ENCODE measurements at regions not wholly inside any gene's neighbourhood (a gene's known extent, or its start where the extent isn't known, plus 50 kb on each side); places are given as distances from the start of the nearest gene placed in this dataset.

DNA sequence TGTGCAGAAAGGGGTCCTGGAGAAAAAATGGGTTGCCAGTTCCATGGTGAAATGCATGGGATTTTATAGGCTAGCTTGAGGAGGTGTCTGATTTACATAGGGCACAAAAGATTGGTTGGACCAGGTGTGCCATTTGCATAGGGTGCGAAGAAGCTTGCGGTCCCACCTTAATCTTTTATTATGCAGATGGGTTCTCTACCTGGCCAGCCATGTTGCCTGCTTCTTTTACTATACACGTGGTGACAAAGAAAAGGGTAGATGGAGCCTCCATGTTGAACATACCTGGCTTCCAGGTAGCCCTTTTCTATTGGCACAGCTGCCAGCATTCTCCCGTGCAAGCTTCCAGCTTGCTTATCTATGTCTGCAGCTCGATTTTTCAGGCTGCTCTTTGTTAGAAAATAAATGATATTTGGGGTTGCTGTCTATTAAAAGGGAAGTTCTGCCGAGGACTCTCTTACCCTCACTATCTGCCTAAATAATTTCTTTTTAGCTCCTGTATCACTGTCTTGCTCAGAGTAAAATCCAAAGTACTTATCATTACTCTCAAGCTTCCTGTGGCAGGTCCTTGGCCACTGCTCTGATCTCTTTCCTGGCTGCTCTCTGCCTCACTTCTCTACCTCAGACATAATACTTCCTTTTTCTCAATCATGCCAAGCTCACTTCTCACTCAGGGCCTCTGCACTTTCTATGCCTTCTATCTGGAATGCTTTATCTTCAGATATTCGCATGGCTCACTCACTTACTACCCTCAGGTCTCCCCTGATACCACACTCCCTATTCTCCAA is 216.0 kb upstream of the DAAM1 start:
- no peak overlapping the region for H3K9ac ChIP-seq (ENCODE audit: insufficient read depth, low read length, poor library complexity, severe bottlenecking)
- no peak overlapping the region for H2AFZ ChIP-seq (ENCODE audit: insufficient read depth, low read depth, low read length, poor library complexity, severe bottlenecking)
- no peak for DNase-seq
- H3K4me3 Mint-ChIP-seq: no peak overlapping the region
- no peaks in the 10 kb centered on the region for H4K20me1 ChIP-seq (ENCODE audit: insufficient read depth, low read length)
- H3K4me1 Mint-ChIP-seq: no peaks in the 10 kb centered on the region
- H3K27me3 Mint-ChIP-seq (ENCODE audit: low read depth in 3 of 3): peaks cover 0 to 1% (median 1%) of the 10 kb centered on the region in 3 donors
- H3K36me3 ChIP-seq (replicated peaks in 1 of 2; ENCODE audit: control insufficient read depth in 1 of 2, insufficient read depth in 2 of 2, low read length in 2 of 2): no peaks in the 10 kb centered on the region
- H3K9me3 ChIP-seq (replicated peaks in 1 of 2; ENCODE audit: control insufficient read depth in 1 of 2, insufficient read depth in 1 of 2, low read length in 2 of 2): no peaks in the 10 kb centered on the region
- no peaks in the 10 kb centered on the region for H3K27me3 ChIP-seq (ENCODE audit: control insufficient read depth in 2 of 2, insufficient read depth in 2 of 2, low read length in 2 of 2)
- H3K4me2 ChIP-seq (replicated peaks; ENCODE audit: extremely low read depth, low read length, poor library complexity, severe bottlenecking): no peak overlapping the region
- WGBS (ENCODE audit: insufficient coverage): 76% methylated on average over 3 of the region's 7 CpGs
- no peak overlapping the region for H3K4me3 ChIP-seq (replicated peaks in 1 of 3; ENCODE audit: low read depth in 2 of 3, low read length in 3 of 3)
- no peaks in the 10 kb centered on the region for H3K36me3 Mint-ChIP-seq
- H3K79me2 ChIP-seq (ENCODE audit: insufficient read depth, low read length): no peaks in the 10 kb centered on the region
- intact Hi-C loops (cut with micrococcal nuclease): no loop called here
- H3K27ac ChIP-seq (ENCODE audit: low read depth in 1 of 2, low read length in 2 of 2): no peak overlapping the region
- no peaks in the 10 kb centered on the region for H3K4me1 ChIP-seq (ENCODE audit: control insufficient read depth in 1 of 2, insufficient read depth in 2 of 2, low read length in 2 of 2)
- peaks cover 0 to 3% (median 0%) of the 10 kb centered on the region in 7 donors for H3K9me3 Mint-ChIP-seq
- H3K27ac Mint-ChIP-seq: no peak overlapping the region
- TF ChIP-seq, protein P1, sequence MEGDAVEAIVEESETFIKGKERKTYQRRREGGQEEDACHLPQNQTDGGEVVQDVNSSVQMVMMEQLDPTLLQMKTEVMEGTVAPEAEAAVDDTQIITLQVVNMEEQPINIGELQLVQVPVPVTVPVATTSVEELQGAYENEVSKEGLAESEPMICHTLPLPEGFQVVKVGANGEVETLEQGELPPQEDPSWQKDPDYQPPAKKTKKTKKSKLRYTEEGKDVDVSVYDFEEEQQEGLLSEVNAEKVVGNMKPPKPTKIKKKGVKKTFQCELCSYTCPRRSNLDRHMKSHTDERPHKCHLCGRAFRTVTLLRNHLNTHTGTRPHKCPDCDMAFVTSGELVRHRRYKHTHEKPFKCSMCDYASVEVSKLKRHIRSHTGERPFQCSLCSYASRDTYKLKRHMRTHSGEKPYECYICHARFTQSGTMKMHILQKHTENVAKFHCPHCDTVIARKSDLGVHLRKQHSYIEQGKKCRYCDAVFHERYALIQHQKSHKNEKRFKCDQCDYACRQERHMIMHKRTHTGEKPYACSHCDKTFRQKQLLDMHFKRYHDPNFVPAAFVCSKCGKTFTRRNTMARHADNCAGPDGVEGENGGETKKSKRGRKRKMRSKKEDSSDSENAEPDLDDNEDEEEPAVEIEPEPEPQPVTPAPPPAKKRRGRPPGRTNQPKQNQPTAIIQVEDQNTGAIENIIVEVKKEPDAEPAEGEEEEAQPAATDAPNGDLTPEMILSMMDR (IDR thresholded peaks at IDR 0.05): no peak

- no peak overlapping the region for H2AFZ ChIP-seq (ENCODE audit: insufficient read depth, low read depth, low read length, poor library complexity, severe bottlenecking)
- intact Hi-C loops (cut with micrococcal nuclease): no loop called here
- no peaks in the 10 kb centered on the region for H3K4me1 ChIP-seq (ENCODE audit: control insufficient read depth in 1 of 2, insufficient read depth in 2 of 2, low read length in 2 of 2)
- no peak for DNase-seq
- no peaks in the 10 kb centered on the region for H3K9me3 Mint-ChIP-seq
- no peak overlapping the region for H3K4me2 ChIP-seq (replicated peaks; ENCODE audit: extremely low read depth, low read length, poor library complexity, severe bottlenecking)
- no peaks in the 10 kb centered on the region for H3K36me3 Mint-ChIP-seq
- H3K27ac ChIP-seq (ENCODE audit: low read depth in 1 of 2, low read length in 2 of 2): no peak overlapping the region
- no peaks in the 10 kb centered on the region for H3K36me3 ChIP-seq (replicated peaks in 1 of 2; ENCODE audit: control insufficient read depth in 1 of 2, insufficient read depth in 2 of 2, low read length in 2 of 2)
- 72% methylated on average over 2 of the region's 2 CpGs for WGBS (ENCODE audit: insufficient coverage)
- H3K79me2 ChIP-seq (ENCODE audit: insufficient read depth, low read length): no peaks in the 10 kb centered on the region
- no peak overlapping the region for H3K27ac Mint-ChIP-seq
- peaks cover 0 to 2% (median 0%) of the 10 kb centered on the region in 3 donors for H3K27me3 Mint-ChIP-seq (ENCODE audit: low read depth in 3 of 3)
- no peaks in the 10 kb centered on the region for H4K20me1 ChIP-seq (ENCODE audit: insufficient read depth, low read length)
- TF ChIP-seq, protein P1 (IDR thresholded peaks at IDR 0.05): no peak
- H3K9me3 ChIP-seq (replicated peaks in 1 of 2; ENCODE audit: control insufficient read depth in 1 of 2, insufficient read depth in 1 of 2, low read length in 2 of 2): no peaks in the 10 kb centered on the region
- no peaks in the 10 kb centered on the region for H3K4me1 Mint-ChIP-seq
- H3K9ac ChIP-seq (ENCODE audit: insufficient read depth, low read length, poor library complexity, severe bottlenecking): no peak overlapping the region
- no peaks in the 10 kb centered on the region for H3K27me3 ChIP-seq (ENCODE audit: control insufficient read depth in 2 of 2, insufficient read depth in 2 of 2, low read length in 2 of 2)
- no peak overlapping the region for H3K4me3 ChIP-seq (replicated peaks in 1 of 3; ENCODE audit: low read depth in 2 of 3, low read length in 3 of 3)
- H3K4me3 Mint-ChIP-seq: no peak overlapping the region
Measured at GRCh38 chr14:58977366-58977765, 211.1 kb upstream of the DAAM1 start.

Data from CD14-positive monocyte (primary cell).